ENCODE measurements at regions not wholly inside any gene's neighbourhood (a gene's known extent, or its start where the extent isn't known, plus 50 kb on each side); places are given as distances from the start of the nearest gene placed in this dataset.

- TF ChIP-seq POLR2A (IDR thresholded peaks at IDR 0.05): no peak
- TF ChIP-seq CTCF (IDR thresholded peaks at IDR 0.05 in 8 of 11, conservative IDR thresholded peaks at IDR 0.05 in 3 of 11): no peak
Observed at GRCh38 chr13:80227645-80228044, 113.3 kb downstream of the SPRY2 start.

Data from spleen (tissue), 7 donors.